Vagina (tissue), 2 donors: ENCODE measurements at regions not wholly inside any gene's neighbourhood (a gene's known extent, or its start where the extent isn't known, plus 50 kb on each side); places are given as distances from the start of the nearest gene placed in this dataset.

Experiments
- DNase-seq, 2 donors: peaks; one replicate each; pipeline ENCODE4 v3.0.0-alpha.2; 2017; ENCODE audit errors: extremely low spot score in 2 of 2
- H3K27ac ChIP-seq: fragments of 200-600 bp; sonication (generic); one replicate; pipeline ENCODE4 v1.5.1; 2019
- H3K27me3 ChIP-seq: fragments of 200-600 bp; sonication (generic); one replicate; pipeline ENCODE4 v1.5.1; 2019
- H3K36me3 ChIP-seq, 2 donors: fragments of 200-600 bp; sonication (generic); one replicate each; pipeline ENCODE4 v1.5.1; 2017 to 2019
- H3K4me1 ChIP-seq: fragments of 200-600 bp; sonication (generic); one replicate; pipeline ENCODE4 v1.5.1; 2019
- H3K4me3 ChIP-seq, 2 donors: fragments of 200-600 bp; sonication (generic); 1 replicate in 1 of 2; 2 replicates in 1 of 2; pipeline ENCODE4 v1.5.1; 2016 to 2019
- H3K9me3 ChIP-seq: fragments of 200-600 bp; sonication (generic); one replicate; pipeline ENCODE4 v1.5.1; 2019
- POLR2A ChIP-seq, 2 donors: fragments of 450-650 bp; IDR thresholded peaks; one replicate each; pipeline ENCODE4 v1.6.1; 2017; ENCODE audit warnings: antibody characterized with exemption in 2 of 2, mild to moderate bottlenecking in 2 of 2, moderate library complexity in 2 of 2
- POLR2AphosphoS5 ChIP-seq, 2 donors: sonication (generic); formaldehyde crosslinking; IDR thresholded peaks; one replicate each; pipeline ENCODE4 v1.9.0; 2017; ENCODE audit warnings: antibody characterized with exemption in 2 of 2, mild to moderate bottlenecking in 2 of 2, low read depth in 1 of 2; ENCODE audit not compliant: insufficient read depth in 1 of 2
- intact Hi-C: fragments of 100-400 bp; cut with DNase I; formaldehyde crosslinking; loops from one replicate; pipeline ENCODE4 v1.15.1; 2023
- TF ChIP-seq, protein P1 (sequence below), 3 experiments: fragments of 450-650 bp in 2 of 3; fragments of 200-600 bp in 1 of 3; sonication (generic) in 1 of 3; IDR thresholded peaks; one replicate each; pipeline ENCODE4 v1.5.1; 2017 to 2019; ENCODE audit warnings: antibody characterized with exemption in 3 of 3, mild to moderate bottlenecking in 2 of 3, moderate library complexity in 2 of 3

DNA sequence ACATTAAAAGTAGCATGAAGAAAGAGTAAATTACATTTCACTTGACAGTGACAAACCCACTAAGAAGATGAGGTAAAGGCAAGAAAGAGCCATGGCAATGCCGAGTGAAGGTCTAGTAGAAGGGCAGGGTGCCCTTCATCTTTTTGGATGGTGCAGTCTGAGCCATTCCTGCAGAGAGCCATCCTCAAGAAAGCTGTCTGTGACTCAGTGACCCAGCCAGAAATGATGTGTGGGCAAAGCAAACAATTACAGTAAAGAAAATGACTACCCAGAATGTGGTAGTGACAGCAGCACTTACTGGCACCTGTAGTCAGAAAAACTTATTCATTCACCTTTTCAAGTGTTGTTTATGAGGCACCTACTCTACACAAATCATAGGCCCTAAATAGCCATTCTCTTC is 281.7 kb downstream of the DUSP6 start:
- H3K27me3 ChIP-seq: no peaks in the 10 kb centered on the region
- TF ChIP-seq POLR2A (IDR thresholded peaks at IDR 0.05) (no peak), POLR2AphosphoS5 (IDR thresholded peaks at IDR 0.05; ENCODE audit: insufficient read depth in 1 of 2, low read depth in 1 of 2) (no peak)
- TF ChIP-seq, protein P1, sequence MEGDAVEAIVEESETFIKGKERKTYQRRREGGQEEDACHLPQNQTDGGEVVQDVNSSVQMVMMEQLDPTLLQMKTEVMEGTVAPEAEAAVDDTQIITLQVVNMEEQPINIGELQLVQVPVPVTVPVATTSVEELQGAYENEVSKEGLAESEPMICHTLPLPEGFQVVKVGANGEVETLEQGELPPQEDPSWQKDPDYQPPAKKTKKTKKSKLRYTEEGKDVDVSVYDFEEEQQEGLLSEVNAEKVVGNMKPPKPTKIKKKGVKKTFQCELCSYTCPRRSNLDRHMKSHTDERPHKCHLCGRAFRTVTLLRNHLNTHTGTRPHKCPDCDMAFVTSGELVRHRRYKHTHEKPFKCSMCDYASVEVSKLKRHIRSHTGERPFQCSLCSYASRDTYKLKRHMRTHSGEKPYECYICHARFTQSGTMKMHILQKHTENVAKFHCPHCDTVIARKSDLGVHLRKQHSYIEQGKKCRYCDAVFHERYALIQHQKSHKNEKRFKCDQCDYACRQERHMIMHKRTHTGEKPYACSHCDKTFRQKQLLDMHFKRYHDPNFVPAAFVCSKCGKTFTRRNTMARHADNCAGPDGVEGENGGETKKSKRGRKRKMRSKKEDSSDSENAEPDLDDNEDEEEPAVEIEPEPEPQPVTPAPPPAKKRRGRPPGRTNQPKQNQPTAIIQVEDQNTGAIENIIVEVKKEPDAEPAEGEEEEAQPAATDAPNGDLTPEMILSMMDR (IDR thresholded peaks at IDR 0.05): no peak
- H3K4me3 ChIP-seq: no peak overlapping the region
- intact Hi-C loops: no loop called here
- H3K4me1 ChIP-seq: no peaks in the 10 kb centered on the region
- H3K9me3 ChIP-seq: no peaks in the 10 kb centered on the region
- no peak overlapping the region for H3K27ac ChIP-seq
- no peaks in the 10 kb centered on the region for H3K36me3 ChIP-seq
- DNase-seq: no peak

- TF ChIP-seq POLR2AphosphoS5 (IDR thresholded peaks at IDR 0.05; ENCODE audit: insufficient read depth in 1 of 2, low read depth in 1 of 2) (no peak), POLR2A (IDR thresholded peaks at IDR 0.05) (no peak)
- TF ChIP-seq, protein P1 (IDR thresholded peaks at IDR 0.05): no peak
- intact Hi-C loops: no loop called here
- no peaks in the 10 kb centered on the region for H3K4me1 ChIP-seq
- no peaks in the 10 kb centered on the region for H3K27me3 ChIP-seq
- no peaks in the 10 kb centered on the region for H3K9me3 ChIP-seq
- no peak overlapping the region for H3K4me3 ChIP-seq
- H3K36me3 ChIP-seq: no peaks in the 10 kb centered on the region
- DNase-seq: no peak
- no peak overlapping the region for H3K27ac ChIP-seq
Measured at GRCh38 chr12:89069431-89069830, 282.9 kb downstream of the DUSP6 start.

GRCh38 chr12:89067421-89068187 is 284.7 kb downstream of the DUSP6 start:
- intact Hi-C loops: no loop called here
- TF ChIP-seq POLR2AphosphoS5 (IDR thresholded peaks at IDR 0.05; ENCODE audit: insufficient read depth in 1 of 2, low read depth in 1 of 2): no peak
- TF ChIP-seq, protein P1 (IDR thresholded peaks at IDR 0.05): no peak
- no peak for TF ChIP-seq POLR2A (IDR thresholded peaks at IDR 0.05)

GRCh38 chr12:89064780-89065179 is 287.5 kb downstream of the DUSP6 start:
- H3K27me3 ChIP-seq: no peaks in the 10 kb centered on the region
- no peaks in the 10 kb centered on the region for H3K4me1 ChIP-seq
- no peak overlapping the region for H3K4me3 ChIP-seq
- H3K36me3 ChIP-seq: no peaks in the 10 kb centered on the region
- no peaks in the 10 kb centered on the region for H3K9me3 ChIP-seq
- intact Hi-C loops: no loop called here
- no peak for DNase-seq
- no peak for TF ChIP-seq POLR2AphosphoS5 (IDR thresholded peaks at IDR 0.05; ENCODE audit: insufficient read depth in 1 of 2, low read depth in 1 of 2)
- no peak for TF ChIP-seq POLR2A (IDR thresholded peaks at IDR 0.05)
- TF ChIP-seq, protein P1 (IDR thresholded peaks at IDR 0.05): no peak
- no peak overlapping the region for H3K27ac ChIP-seq

More at GRCh38 chr12:89067421-89068187, 284.7 kb downstream of the DUSP6 start:
- H3K4me1 ChIP-seq: no peaks in the 10 kb centered on the region
- H3K27ac ChIP-seq: no peak overlapping the region
- no peaks in the 10 kb centered on the region for H3K27me3 ChIP-seq
- H3K4me3 ChIP-seq: no peak overlapping the region
- H3K9me3 ChIP-seq: no peaks in the 10 kb centered on the region
- no peak for DNase-seq
- no peaks in the 10 kb centered on the region for H3K36me3 ChIP-seq

DNA sequence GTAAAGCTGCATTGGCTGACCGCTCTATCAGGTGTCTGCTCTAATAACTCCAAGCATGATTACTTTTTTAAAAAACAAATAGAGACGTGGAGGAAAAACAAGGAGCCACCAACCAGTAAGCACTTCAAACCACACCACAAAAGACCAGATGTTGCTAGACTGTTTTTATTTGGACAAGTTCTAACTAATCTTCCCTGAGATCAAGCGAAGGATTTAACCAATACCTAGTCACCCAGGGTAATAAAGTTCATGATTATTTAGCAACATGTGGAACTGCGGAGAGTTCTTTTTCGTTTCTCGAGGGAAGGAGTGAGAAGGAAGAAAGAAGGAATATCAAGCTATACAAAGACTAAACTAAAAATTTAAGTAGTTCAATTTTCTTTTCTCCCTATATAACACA is 288.1 kb downstream of the DUSP6 start:
- H3K27me3 ChIP-seq: no peaks in the 10 kb centered on the region
- no peaks in the 10 kb centered on the region for H3K4me1 ChIP-seq
- intact Hi-C loops: no loop called here
- no peaks in the 10 kb centered on the region for H3K36me3 ChIP-seq
- H3K27ac ChIP-seq: no peak overlapping the region
- H3K9me3 ChIP-seq: no peaks in the 10 kb centered on the region
- TF ChIP-seq, protein P1 (IDR thresholded peaks at IDR 0.05): no peak
- TF ChIP-seq POLR2A (IDR thresholded peaks at IDR 0.05) (no peak), POLR2AphosphoS5 (IDR thresholded peaks at IDR 0.05; ENCODE audit: insufficient read depth in 1 of 2, low read depth in 1 of 2) (no peak)
- no peak for DNase-seq
- H3K4me3 ChIP-seq: no peak overlapping the region
